GM12878 (cell line): ENCODE measurements at regions not wholly inside any gene's neighbourhood (a gene's known extent, or its start where the extent isn't known, plus 50 kb on each side); places are given as distances from the start of the nearest gene placed in this dataset.

Source experiments
- ATAC-seq: fragments of 200-7000 bp; cut with Tn5 transposase; 3 replicates; pipeline ENCODE4 v1.9.1; 2020; ENCODE audit warnings: mild to moderate bottlenecking, moderate library complexity
- BruUV-seq: library from RNA; stranded (reverse); fragments of 400-500 nt; replicated peaks from 2 replicates; lab custom pipeline; 2021; lab: Mats Ljungman, UMichigan
- CTCF ChIA-PET: fragments of 300-600 bp; sonication (Branson Sonifier 250); formaldehyde crosslinking; extraction: SDS; loops from one replicate; lab custom pipeline; 2021; ENCODE audit warnings: inconsistent platforms; lab: Yijun Ruan, JAX
- POLR2A ChIA-PET: fragments of 350-600 bp; formaldehyde crosslinking; extraction: SDS; loops from one replicate; lab custom pipeline; 2021; ENCODE audit warnings: inconsistent platforms; lab: Charles Lee
- RAD21 ChIA-PET: fragments of 300-600 bp; sonication (Branson Sonifier 250); formaldehyde crosslinking; loops from one replicate; lab custom pipeline; 2023; ENCODE audit warnings: antibody characterized with exemption; ENCODE audit not compliant: unreplicated experiment; lab: Charles Lee
- SMC1A ChIA-PET: fragments of 300-600 bp; sonication (Branson Sonifier 250); formaldehyde crosslinking; loops from one replicate; lab custom pipeline; 2023; ENCODE audit not compliant: unreplicated experiment, uncharacterized antibody; lab: Charles Lee
- DNase-seq: peaks from one replicate; pipeline ENCODE4 v3.0.0-alpha.2; 2011; ENCODE audit warnings: low read depth, low spot score
- FAIRE-seq: peaks from 3 replicates; lab custom pipeline; 2011; peaks lifted over from hg19 to GRCh38; lab: Jason Lieb, UNC
- H2AFZ ChIP-seq: 2 replicates; pipeline ENCODE4 v1.6.0; 2011; ENCODE audit warnings: low read depth, low read length, control low read depth; ENCODE audit not compliant: control insufficient read depth
- H3K27ac ChIP-seq: 2 replicates; pipeline ENCODE4 v1.5.1; 2011; ENCODE audit warnings: control low read depth; ENCODE audit not compliant: control insufficient read depth, insufficient read depth
- H3K27me3 ChIP-seq, 2 experiments: replicated peaks in 1 of 2; 2 replicates each; pipeline versions ENCODE4 v1.6.0 to v1.6.1; 2011; ENCODE audit warnings: low read length in 1 of 2; ENCODE audit not compliant: control insufficient read depth in 2 of 2, insufficient read depth in 2 of 2
- H3K36me3 ChIP-seq, 2 experiments: 2 replicates each; pipeline ENCODE4 v1.5.1; 2011; ENCODE audit warnings: low read length in 1 of 2; ENCODE audit not compliant: control insufficient read depth in 2 of 2, insufficient read depth in 2 of 2
- H3K4me1 ChIP-seq: 2 replicates; pipeline ENCODE4 v1.6.1; 2011; ENCODE audit warnings: mild to moderate bottlenecking, low read length, moderate library complexity, mixed read lengths; ENCODE audit not compliant: control insufficient read depth, insufficient read depth
- H3K4me2 ChIP-seq: 2 replicates; pipeline ENCODE4 v1.6.0; 2011; ENCODE audit warnings: control low read depth; ENCODE audit not compliant: control insufficient read depth, insufficient read depth
- H3K4me3 ChIP-seq: fragments of 200-600 bp; sonication (generic); 2 replicates; pipeline ENCODE4 v1.5.1; 2016
- H3K79me2 ChIP-seq: 2 replicates; pipeline ENCODE4 v1.6.0; 2011; ENCODE audit warnings: low read length; ENCODE audit not compliant: control insufficient read depth, insufficient read depth
- H3K9ac ChIP-seq: 2 replicates; pipeline ENCODE4 v1.8.0; 2011; ENCODE audit warnings: low read length, control low read depth, mixed read lengths; ENCODE audit not compliant: control insufficient read depth, insufficient read depth
- H3K9me3 ChIP-seq: replicated peaks from 3 replicates; pipeline ENCODE4 v1.5.1; 2011; ENCODE audit warnings: mild to moderate bottlenecking, low read length; ENCODE audit not compliant: control insufficient read depth, insufficient read depth
- H4K20me1 ChIP-seq: 2 replicates; pipeline ENCODE4 v1.6.0; 2011; ENCODE audit not compliant: control insufficient read depth, insufficient read depth
- CHD4 ChIP-seq: fragments of 200-600 bp; sonication (generic); IDR thresholded peaks from 2 replicates; pipeline ENCODE4 v1.6.1; 2016; ENCODE audit warnings: mild to moderate bottlenecking
- GABPA ChIP-seq: IDR thresholded peaks from 2 replicates; pipeline ENCODE4 v1.6.1; 2014; ENCODE audit warnings: antibody characterized with exemption, low read depth, mild to moderate bottlenecking, inconsistent platforms
- MEF2A ChIP-seq: IDR thresholded peaks from 2 replicates; pipeline ENCODE4 v1.6.1; 2011; ENCODE audit warnings: low read depth, mild to moderate bottlenecking, low read length, moderate library complexity; ENCODE audit not compliant: insufficient read depth
- MEF2B ChIP-seq: fragments of 450-650 bp; IDR thresholded peaks from 2 replicates; pipeline ENCODE4 v1.6.1; 2018; ENCODE audit warnings: mild to moderate bottlenecking, moderate library complexity; ENCODE audit not compliant: partially characterized antibody, poor library complexity, severe bottlenecking
- NBN ChIP-seq: fragments of 450-650 bp; IDR thresholded peaks from 2 replicates; pipeline ENCODE4 v1.6.1; 2016
- NR2F1 ChIP-seq: fragments of 450-650 bp; conservative IDR thresholded peaks from 2 replicates; pipeline ENCODE4 v1.6.1; 2017; ENCODE audit warnings: mild to moderate bottlenecking
- RAD51 ChIP-seq: fragments of 450-650 bp; IDR thresholded peaks from 2 replicates; pipeline ENCODE4 v1.6.1; 2016; ENCODE audit warnings: moderate library complexity, mild to moderate bottlenecking, inconsistent platforms
- RELA ChIP-seq: fragments of 450-650 bp; IDR thresholded peaks from 2 replicates; pipeline ENCODE4 v1.8.0; 2014; ENCODE audit warnings: borderline replicate concordance; ENCODE audit not compliant: partially characterized antibody
- SUPT20H ChIP-seq: IDR thresholded peaks from 2 replicates; pipeline ENCODE4 v1.6.1; 2011; ENCODE audit warnings: low read depth, mild to moderate bottlenecking, low read length, moderate library complexity, borderline replicate concordance; ENCODE audit not compliant: control insufficient read depth
- ZNF622 ChIP-seq: fragments of 450-650 bp; IDR thresholded peaks from 2 replicates; pipeline ENCODE4 v1.6.1; 2017; ENCODE audit warnings: mild to moderate bottlenecking, inconsistent platforms
- ZZZ3 ChIP-seq: IDR thresholded peaks from 2 replicates; pipeline ENCODE4 v1.6.1; 2011; ENCODE audit warnings: low read depth; ENCODE audit not compliant: control insufficient read depth, insufficient read length
- WGBS: methylation state at CpG from one replicate; pipeline ENCODE4 v1.1.6; 2016; ENCODE audit warnings: low lambda C conversion rate; ENCODE audit not compliant: insufficient replicate concordance, insufficient coverage; ENCODE audit errors: missing lambda C conversion rate; 5-methylcytosine and 5-hydroxymethylcytosine counted together
- in situ Hi-C: fragments of 300-500 bp; cut with MboI; formaldehyde crosslinking; loops from 9 replicates; pipeline ENCODE4 v1.14.3; 2018; ENCODE audit warnings: mixed read lengths
- intact Hi-C: fragments of 100-400 bp; cut with micrococcal nuclease; formaldehyde crosslinking; loops from one replicate; pipeline ENCODE4 v1.14.2; 2022; ENCODE audit not compliant: unreplicated experiment
- TF ChIP-seq, protein P1 (sequence below): fragments of 450-650 bp; IDR thresholded peaks from 2 replicates; pipeline ENCODE4 v1.6.1; 2017; ENCODE audit warnings: mild to moderate bottlenecking, moderate library complexity
- TF ChIP-seq, protein P2 (sequence below): fragments of 450-650 bp; IDR thresholded peaks from 2 replicates; pipeline ENCODE4 v1.6.1; 2018; ENCODE audit warnings: borderline replicate concordance, mild to moderate bottlenecking; ENCODE audit not compliant: partially characterized antibody
- TF ChIP-seq, protein P3 (sequence below): IDR thresholded peaks from 2 replicates; pipeline ENCODE4 v1.6.1; 2011; ENCODE audit warnings: borderline replicate concordance, low read depth, mild to moderate bottlenecking, moderate library complexity, low read length; ENCODE audit not compliant: insufficient read depth, poor library complexity, severe bottlenecking

DNA sequence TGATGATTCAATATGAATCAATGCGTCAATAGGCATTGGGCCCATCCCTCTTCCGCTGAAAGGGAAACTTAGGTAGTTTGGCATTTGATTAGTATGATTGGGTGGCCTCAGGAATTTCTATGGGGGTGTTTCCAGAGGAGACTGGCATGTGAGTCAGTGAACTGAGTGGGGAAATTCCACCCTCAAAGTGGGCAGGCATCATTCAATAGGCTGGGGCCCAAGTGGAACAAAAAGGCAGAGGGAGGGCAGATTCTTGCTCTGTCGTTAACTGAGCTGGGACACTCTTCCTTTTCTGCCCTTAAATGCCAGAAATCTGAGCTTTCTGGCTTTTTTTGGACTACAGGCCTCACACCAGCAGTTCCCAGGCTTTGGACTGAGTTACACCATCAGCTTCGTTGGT, 373.5 kb downstream of the RPS29 start:
- DNase-seq = no peak
- Histone ChIP-seq H3K27ac (no peak overlapping the region), H3K9me3 (no peaks in the 10 kb centered on the region), H3K36me3 (no peaks in the 10 kb centered on the region), H3K4me3 (no peak overlapping the region), H3K27me3 (no peaks in the 10 kb centered on the region), H3K4me2 (no peak overlapping the region), H3K4me1 (no peaks in the 10 kb centered on the region), H2AFZ (no peak overlapping the region), H4K20me1 (no peaks in the 10 kb centered on the region), H3K79me2 (no peaks in the 10 kb centered on the region), H3K9ac (no peak overlapping the region)
- ChIA-PET SMC1A (no interaction called here), RAD21 (no interaction called here), POLR2A (no interaction called here), CTCF (interaction anchor here (0.5 kb wide), 1 partner anchor 224 kb away, joined by 3 read pairs; no protein-coding TSS in a partner anchor)
- no TSS peak for BruUV-seq
- in situ Hi-C loops = no loop called here
- 44% methylated on average over 4 of the region's 4 CpGs for WGBS
- no peak for FAIRE-seq
- intact Hi-C loops = no loop called here
- ATAC-seq = no peak; the same call in 1 of the 3 replicates
- no peak for TF ChIP-seq MEF2B
- no peak for TF ChIP-seq MEF2A
- TF ChIP-seq SUPT20H = no peak
- TF ChIP-seq, protein P1, sequence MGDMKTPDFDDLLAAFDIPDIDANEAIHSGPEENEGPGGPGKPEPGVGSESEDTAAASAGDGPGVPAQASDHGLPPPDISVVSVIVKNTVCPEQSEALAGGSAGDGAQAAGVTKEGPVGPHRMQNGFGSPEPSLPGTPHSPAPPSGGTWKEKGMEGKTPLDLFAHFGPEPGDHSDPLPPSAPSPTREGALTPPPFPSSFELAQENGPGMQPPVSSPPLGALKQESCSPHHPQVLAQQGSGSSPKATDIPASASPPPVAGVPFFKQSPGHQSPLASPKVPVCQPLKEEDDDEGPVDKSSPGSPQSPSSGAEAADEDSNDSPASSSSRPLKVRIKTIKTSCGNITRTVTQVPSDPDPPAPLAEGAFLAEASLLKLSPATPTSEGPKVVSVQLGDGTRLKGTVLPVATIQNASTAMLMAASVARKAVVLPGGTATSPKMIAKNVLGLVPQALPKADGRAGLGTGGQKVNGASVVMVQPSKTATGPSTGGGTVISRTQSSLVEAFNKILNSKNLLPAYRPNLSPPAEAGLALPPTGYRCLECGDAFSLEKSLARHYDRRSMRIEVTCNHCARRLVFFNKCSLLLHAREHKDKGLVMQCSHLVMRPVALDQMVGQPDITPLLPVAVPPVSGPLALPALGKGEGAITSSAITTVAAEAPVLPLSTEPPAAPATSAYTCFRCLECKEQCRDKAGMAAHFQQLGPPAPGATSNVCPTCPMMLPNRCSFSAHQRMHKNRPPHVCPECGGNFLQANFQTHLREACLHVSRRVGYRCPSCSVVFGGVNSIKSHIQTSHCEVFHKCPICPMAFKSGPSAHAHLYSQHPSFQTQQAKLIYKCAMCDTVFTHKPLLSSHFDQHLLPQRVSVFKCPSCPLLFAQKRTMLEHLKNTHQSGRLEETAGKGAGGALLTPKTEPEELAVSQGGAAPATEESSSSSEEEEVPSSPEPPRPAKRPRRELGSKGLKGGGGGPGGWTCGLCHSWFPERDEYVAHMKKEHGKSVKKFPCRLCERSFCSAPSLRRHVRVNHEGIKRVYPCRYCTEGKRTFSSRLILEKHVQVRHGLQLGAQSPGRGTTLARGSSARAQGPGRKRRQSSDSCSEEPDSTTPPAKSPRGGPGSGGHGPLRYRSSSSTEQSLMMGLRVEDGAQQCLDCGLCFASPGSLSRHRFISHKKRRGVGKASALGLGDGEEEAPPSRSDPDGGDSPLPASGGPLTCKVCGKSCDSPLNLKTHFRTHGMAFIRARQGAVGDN = no peak
- no peak for TF ChIP-seq ZNF622
- no peak for TF ChIP-seq RELA
- TF ChIP-seq, protein P2, sequence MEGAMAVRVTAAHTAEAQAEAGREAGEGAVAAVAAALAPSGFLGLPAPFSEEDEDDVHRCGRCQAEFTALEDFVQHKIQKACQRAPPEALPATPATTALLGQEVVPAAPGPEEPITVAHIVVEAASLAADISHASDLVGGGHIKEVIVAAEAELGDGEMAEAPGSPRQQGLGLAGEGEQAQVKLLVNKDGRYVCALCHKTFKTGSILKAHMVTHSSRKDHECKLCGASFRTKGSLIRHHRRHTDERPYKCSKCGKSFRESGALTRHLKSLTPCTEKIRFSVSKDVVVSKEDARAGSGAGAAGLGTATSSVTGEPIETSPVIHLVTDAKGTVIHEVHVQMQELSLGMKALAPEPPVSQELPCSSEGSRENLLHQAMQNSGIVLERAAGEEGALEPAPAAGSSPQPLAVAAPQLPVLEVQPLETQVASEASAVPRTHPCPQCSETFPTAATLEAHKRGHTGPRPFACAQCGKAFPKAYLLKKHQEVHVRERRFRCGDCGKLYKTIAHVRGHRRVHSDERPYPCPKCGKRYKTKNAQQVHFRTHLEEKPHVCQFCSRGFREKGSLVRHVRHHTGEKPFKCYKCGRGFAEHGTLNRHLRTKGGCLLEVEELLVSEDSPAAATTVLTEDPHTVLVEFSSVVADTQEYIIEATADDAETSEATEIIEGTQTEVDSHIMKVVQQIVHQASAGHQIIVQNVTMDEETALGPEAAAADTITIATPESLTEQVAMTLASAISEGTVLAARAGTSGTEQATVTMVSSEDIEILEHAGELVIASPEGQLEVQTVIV = no peak
- no peak for TF ChIP-seq CHD4
- no peak for TF ChIP-seq NR2F1
- TF ChIP-seq NBN = no peak
- TF ChIP-seq GABPA = no peak
- no peak for TF ChIP-seq ZZZ3
- no peak for TF ChIP-seq RAD51
- TF ChIP-seq, protein P3, sequence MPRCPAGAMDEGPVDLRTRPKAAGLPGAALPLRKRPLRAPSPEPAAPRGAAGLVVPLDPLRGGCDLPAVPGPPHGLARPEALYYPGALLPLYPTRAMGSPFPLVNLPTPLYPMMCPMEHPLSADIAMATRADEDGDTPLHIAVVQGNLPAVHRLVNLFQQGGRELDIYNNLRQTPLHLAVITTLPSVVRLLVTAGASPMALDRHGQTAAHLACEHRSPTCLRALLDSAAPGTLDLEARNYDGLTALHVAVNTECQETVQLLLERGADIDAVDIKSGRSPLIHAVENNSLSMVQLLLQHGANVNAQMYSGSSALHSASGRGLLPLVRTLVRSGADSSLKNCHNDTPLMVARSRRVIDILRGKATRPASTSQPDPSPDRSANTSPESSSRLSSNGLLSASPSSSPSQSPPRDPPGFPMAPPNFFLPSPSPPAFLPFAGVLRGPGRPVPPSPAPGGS = no peak
